Suprapubic skin (tissue), 3 donors: ENCODE measurements at regions not wholly inside any gene's neighbourhood (a gene's known extent, or its start where the extent isn't known, plus 50 kb on each side); places are given as distances from the start of the nearest gene placed in this dataset.

ENCODE experiments used
- CTCF ChIP-seq, 2 donors: fragments of 200-600 bp in 1 of 2; fragments of 450-650 bp in 1 of 2; sonication (generic) in 1 of 2; IDR thresholded peaks; one replicate each; pipeline ENCODE4 v1.5.1; 2016 to 2019; ENCODE audit warnings: antibody characterized with exemption in 2 of 2, mild to moderate bottlenecking in 1 of 2, moderate library complexity in 1 of 2
- POLR2A ChIP-seq, 2 donors: fragments of 450-650 bp; IDR thresholded peaks; one replicate each; pipeline ENCODE4 v1.6.1; 2017; ENCODE audit warnings: antibody characterized with exemption in 2 of 2, mild to moderate bottlenecking in 2 of 2, moderate library complexity in 2 of 2

GRCh38 chr2:156918410-156918809 lies 339.1 kb upstream of the GALNT5 start:
- no peak for TF ChIP-seq CTCF (IDR thresholded peaks at IDR 0.05)
- TF ChIP-seq POLR2A (IDR thresholded peaks at IDR 0.05), result no peak
